ENCODE measurements at regions not wholly inside any gene's neighbourhood (a gene's known extent, or its start where the extent isn't known, plus 50 kb on each side); places are given as distances from the start of the nearest gene placed in this dataset.

- TF ChIP-seq MAX (CRISPR knock-in tag; IDR thresholded peaks at IDR 0.05) = no peak
- TF ChIP-seq CHAMP1 (IDR thresholded peaks at IDR 0.05) = no peak
- no peak for TF ChIP-seq CHD1 (IDR thresholded peaks at IDR 0.05; ENCODE audit: low read length)
- peak; percentile 50 to 57 (median 56); a peak in 5 of 6 replicates for TF ChIP-seq CTCF (IDR thresholded peaks at IDR 0.05 in 2 of 3, conservative IDR thresholded peaks at IDR 0.05 in 1 of 3; ENCODE audit: insufficient read depth in 2 of 3, low read depth in 1 of 3, low read length in 3 of 3)
- no peak for TF ChIP-seq HES1 (IDR thresholded peaks at IDR 0.05; ENCODE audit: low read depth)
- TF ChIP-seq ZFP1 (CRISPR knock-in tag; IDR thresholded peaks at IDR 0.05) = no peak
- TF ChIP-seq ZNF121 (CRISPR knock-in tag; conservative IDR thresholded peaks at IDR 0.05) = no peak
Observed at GRCh38 chr1:68321084-68321685, 88.9 kb upstream of the WLS start.
